ENCODE measurements at regions not wholly inside any gene's neighbourhood (a gene's known extent, or its start where the extent isn't known, plus 50 kb on each side); places are given as distances from the start of the nearest gene placed in this dataset.

DNA sequence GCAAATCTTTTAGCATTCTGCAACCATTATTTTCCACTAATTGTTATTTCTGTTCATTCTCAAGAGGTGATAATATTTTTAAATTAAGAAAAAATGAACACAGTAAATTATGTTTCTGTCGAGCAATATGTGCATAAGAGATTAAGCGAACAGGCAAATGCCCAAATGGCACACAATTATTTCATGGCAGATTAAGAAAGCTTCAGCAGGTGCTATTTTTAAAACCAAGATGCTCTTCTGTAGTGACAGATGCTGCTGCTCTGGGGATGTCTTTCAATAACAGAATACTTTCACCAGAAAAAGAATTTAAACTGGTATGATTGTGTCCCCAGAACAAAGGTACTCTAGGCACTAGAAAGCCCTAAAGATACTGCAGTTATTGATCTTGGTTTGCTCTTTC is 412.7 kb upstream of the SORCS1 start:
- H3K4me3 Mint-ChIP-seq = no peak overlapping the region
- H3K9me3 Mint-ChIP-seq (ENCODE audit: low read depth) = peaks cover 9% of the 10 kb centered on the region
- H3K27ac Mint-ChIP-seq = no peak overlapping the region
- no peaks in the 10 kb centered on the region for H3K4me1 Mint-ChIP-seq (ENCODE audit: low read depth)
- no peaks in the 10 kb centered on the region for H3K27me3 Mint-ChIP-seq
- no peaks in the 10 kb centered on the region for H3K36me3 Mint-ChIP-seq

DNA sequence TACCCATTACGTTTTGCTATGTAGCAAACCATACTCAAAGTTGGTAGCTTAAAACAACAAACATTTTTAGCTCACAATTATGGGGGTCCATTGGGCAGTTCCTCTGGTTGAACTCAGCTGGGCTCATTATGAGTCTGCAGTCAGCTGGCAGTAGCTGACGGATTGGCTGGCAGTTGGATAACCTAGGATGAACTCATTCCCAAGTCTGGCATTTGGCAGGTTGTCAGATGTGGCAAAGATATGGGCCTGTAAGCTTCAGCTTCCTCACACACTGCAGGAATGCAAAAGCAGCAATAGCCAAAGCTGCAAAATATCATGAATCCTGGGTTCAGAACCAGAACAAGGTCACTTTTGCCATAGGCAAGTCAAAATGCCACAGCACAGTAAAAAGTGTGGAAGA is 412.2 kb upstream of the SORCS1 start:
- Mint-ChIP-seq H3K4me3 (no peak overlapping the region), H3K27ac (no peak overlapping the region), H3K36me3 (no peaks in the 10 kb centered on the region), H3K27me3 (no peaks in the 10 kb centered on the region), H3K9me3 (ENCODE audit: low read depth) (peaks cover 9% of the 10 kb centered on the region), H3K4me1 (ENCODE audit: low read depth) (no peaks in the 10 kb centered on the region)

DNA sequence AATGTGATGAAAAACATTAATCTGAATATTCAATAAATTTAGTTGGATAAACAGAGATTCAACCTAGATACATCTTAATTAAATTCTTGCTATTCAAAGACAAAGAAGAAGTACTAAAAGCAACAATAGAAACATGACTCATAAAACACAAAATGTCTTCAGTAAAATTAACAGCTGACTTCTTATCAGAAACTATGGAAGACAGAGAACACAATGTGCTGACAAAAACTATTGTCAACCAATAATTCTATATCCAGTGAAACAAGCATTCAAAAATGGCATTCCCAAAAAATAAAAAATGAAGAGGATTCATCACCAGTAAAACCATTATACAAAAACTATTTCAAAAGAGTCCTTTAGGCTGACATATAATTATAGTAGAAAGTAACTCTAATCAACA is 400.5 kb upstream of the SORCS1 start:
- Mint-ChIP-seq H3K9me3 (ENCODE audit: low read depth) (peaks cover 26% of the 10 kb centered on the region), H3K4me1 (ENCODE audit: low read depth) (no peaks in the 10 kb centered on the region), H3K27ac (no peak overlapping the region), H3K27me3 (no peaks in the 10 kb centered on the region), H3K36me3 (no peaks in the 10 kb centered on the region), H3K4me3 (no peak overlapping the region)

DNA sequence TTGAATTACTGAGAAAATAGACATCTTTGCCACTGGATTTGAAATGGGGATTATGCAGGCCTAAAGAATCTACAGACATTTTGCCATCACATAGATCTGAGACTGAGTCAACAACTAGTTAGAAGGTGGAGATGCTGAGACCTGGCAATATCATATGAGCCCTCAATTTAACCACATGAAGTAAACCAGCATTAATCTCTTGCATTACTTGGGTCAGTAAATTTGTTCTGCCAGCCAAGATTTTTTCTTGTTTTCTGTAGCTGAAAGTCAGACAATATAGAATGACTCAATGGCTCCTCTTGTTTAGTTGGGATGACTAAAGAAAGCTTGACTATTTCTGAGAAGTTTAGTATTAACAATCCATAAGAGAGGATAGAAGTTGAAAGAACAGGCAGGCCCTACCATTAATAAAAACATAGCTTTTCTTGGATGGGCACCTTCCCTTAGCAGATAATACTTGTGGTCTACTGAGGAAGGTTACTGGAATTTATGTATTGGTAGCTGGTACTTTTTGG is 396.7 kb upstream of the SORCS1 start:
- H3K4me3 Mint-ChIP-seq = no peak overlapping the region
- no peaks in the 10 kb centered on the region for H3K27me3 Mint-ChIP-seq
- no peaks in the 10 kb centered on the region for H3K36me3 Mint-ChIP-seq
- H3K4me1 Mint-ChIP-seq (ENCODE audit: low read depth) = no peaks in the 10 kb centered on the region
- no peak overlapping the region for H3K27ac Mint-ChIP-seq
- peaks cover 26% of the 10 kb centered on the region for H3K9me3 Mint-ChIP-seq (ENCODE audit: low read depth)

DNA sequence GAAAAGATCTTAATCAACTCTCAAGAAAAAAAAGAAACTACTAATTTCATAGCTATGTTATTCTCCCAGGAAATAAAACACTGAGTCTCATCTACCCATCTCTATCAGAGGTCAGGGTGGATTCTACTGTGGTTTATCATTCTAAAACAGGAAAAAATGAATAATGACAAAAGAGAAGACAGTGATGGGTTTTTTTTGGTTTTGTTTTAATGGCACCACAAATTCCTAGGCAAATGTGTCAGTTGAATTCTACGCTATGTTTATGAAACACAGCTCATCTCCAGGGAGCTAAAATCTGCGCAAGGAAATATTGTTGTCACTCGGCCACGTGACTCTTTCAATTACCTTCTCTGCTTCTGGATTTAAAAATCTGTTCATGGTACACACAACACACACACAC is 393.4 kb upstream of the SORCS1 start:
- H3K27me3 Mint-ChIP-seq = no peaks in the 10 kb centered on the region
- H3K27ac Mint-ChIP-seq = no peak overlapping the region
- H3K4me1 Mint-ChIP-seq (ENCODE audit: low read depth) = no peaks in the 10 kb centered on the region
- no peak overlapping the region for H3K4me3 Mint-ChIP-seq
- H3K9me3 Mint-ChIP-seq (ENCODE audit: low read depth) = peaks cover 20% of the 10 kb centered on the region
- no peaks in the 10 kb centered on the region for H3K36me3 Mint-ChIP-seq

DNA sequence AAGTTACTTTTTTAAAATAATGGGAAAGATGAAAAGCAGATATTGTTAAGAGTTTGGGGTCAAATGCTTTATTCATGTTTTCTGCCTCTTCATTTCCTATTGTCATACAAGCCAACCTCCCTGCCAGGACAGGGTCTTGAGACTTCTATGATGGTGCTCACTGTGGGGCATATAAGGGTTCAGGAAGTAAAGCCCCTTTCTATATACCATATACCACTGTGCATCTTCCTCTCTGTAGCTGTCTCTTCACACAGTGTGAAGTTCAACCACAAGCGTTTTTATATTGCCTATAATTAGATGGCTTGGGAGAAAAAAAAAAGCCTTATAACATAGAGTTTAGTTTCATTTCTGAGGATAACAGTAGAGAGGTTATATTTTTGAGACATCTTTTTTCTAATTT is 389.8 kb upstream of the SORCS1 start:
- H3K27ac Mint-ChIP-seq = no peak overlapping the region
- peaks cover 12% of the 10 kb centered on the region for H3K9me3 Mint-ChIP-seq (ENCODE audit: low read depth)
- no peaks in the 10 kb centered on the region for H3K27me3 Mint-ChIP-seq
- no peaks in the 10 kb centered on the region for H3K36me3 Mint-ChIP-seq
- H3K4me1 Mint-ChIP-seq (ENCODE audit: low read depth) = no peaks in the 10 kb centered on the region
- H3K4me3 Mint-ChIP-seq = no peak overlapping the region

DNA sequence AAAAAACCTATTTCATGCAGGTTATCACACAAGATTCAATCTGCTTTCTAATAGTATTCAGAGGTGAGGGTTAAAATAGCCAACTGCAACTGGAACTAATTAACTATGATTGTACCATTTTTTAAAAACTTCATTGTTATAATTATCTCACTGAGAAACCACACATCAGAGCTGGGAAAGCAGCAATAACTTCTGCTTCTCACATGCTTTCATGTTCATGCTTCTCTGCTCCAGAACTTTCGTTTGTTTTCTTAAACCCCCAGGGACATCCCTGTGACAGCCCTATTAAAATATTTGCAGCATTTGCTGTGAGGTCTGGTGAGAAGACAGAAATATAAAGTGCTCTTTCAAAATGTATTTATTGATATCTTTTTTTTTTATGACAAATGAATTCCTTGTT is 389.0 kb upstream of the SORCS1 start:
- Mint-ChIP-seq H3K27me3 (no peaks in the 10 kb centered on the region), H3K9me3 (ENCODE audit: low read depth) (peaks cover 12% of the 10 kb centered on the region), H3K4me3 (no peak overlapping the region), H3K27ac (no peak overlapping the region), H3K4me1 (ENCODE audit: low read depth) (no peaks in the 10 kb centered on the region), H3K36me3 (no peaks in the 10 kb centered on the region)

DNA sequence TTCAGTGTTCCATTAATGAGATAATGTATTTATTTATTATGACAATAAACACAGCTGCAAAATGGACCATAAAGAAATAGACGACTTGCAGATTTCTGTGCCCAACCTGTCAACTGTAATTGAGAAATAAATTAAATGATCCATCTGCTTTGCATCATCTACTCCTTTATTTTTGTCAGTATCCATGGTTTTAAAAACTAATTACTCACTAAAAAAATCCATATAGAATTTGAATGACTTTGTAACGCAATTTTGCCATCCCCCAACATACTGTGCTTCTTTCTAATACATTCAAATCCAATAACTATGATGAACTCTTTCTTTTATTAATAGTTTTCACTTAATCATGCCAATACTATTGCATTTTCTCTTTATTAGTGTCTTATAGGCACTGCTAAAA is 388.5 kb upstream of the SORCS1 start:
- Mint-ChIP-seq H3K4me3 (no peak overlapping the region), H3K27ac (no peak overlapping the region), H3K36me3 (no peaks in the 10 kb centered on the region), H3K9me3 (ENCODE audit: low read depth) (peaks cover 9% of the 10 kb centered on the region), H3K27me3 (no peaks in the 10 kb centered on the region), H3K4me1 (ENCODE audit: low read depth) (no peaks in the 10 kb centered on the region)

DNA sequence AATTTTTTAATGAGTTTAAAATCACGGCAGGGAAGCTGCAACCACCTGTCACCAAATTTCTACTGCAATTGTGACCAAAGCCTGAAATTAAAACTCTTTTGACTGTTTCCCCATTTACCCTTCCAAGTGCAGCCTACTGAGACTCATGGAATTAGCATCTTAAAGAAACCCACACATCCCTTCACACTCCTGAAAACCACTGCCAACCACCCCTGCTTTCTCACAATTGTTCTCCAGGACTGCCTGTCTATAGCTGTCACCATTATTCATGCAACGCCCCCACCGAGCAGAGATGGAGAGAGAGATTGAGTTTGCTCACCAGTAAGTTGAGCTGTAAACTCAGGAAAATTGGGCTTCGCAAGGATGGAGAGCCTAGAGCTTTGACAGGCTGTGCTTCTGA is 383.8 kb upstream of the SORCS1 start:
- Mint-ChIP-seq H3K27me3 (no peaks in the 10 kb centered on the region), H3K9me3 (ENCODE audit: low read depth) (peaks cover 8% of the 10 kb centered on the region), H3K27ac (no peak overlapping the region), H3K4me1 (ENCODE audit: low read depth) (no peaks in the 10 kb centered on the region), H3K4me3 (no peak overlapping the region), H3K36me3 (no peaks in the 10 kb centered on the region)

DNA sequence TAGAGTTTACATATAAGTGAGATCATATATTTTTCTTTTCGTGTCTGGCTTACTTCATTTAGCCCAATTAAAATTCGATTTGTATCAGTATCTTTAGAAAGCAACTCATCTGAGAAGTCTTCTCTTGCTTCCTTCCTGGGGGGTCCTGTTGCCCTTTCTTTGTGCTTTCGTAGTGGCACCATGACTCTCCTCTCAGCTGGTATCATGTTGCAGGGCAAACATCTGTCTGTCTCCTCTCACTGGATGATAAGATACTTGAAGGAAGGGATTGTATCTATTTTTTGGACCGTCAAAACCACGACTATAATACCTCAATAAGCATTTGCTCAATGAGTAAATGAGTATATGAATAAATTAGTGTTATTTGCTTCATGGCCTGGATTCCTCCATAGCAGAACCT is 382.5 kb upstream of the SORCS1 start:
- Mint-ChIP-seq H3K36me3 (no peaks in the 10 kb centered on the region), H3K27me3 (no peaks in the 10 kb centered on the region), H3K4me1 (ENCODE audit: low read depth) (no peaks in the 10 kb centered on the region), H3K9me3 (ENCODE audit: low read depth) (peaks cover 8% of the 10 kb centered on the region), H3K27ac (no peak overlapping the region), H3K4me3 (no peak overlapping the region)

DNA sequence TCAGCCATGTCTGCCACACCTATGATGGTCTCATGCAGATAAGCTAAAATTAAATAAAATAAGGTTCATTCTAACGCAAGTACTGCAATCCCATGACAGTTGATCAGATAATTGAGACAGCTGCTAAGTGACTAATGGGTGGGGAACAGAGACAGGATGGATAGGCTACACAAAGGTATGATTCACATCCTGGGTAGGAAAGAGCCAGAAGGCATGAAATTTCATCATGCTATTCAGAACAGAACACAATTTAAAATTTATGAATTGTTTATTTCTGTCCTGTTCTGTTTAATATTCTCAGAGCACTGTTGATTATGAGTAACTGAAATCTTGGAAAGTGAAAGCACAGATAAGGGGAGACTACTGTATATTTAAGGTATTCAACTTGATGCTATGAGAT is 381.8 kb upstream of the SORCS1 start:
- Mint-ChIP-seq H3K4me3 (no peak overlapping the region), H3K9me3 (ENCODE audit: low read depth) (peaks cover 8% of the 10 kb centered on the region), H3K36me3 (no peaks in the 10 kb centered on the region), H3K27ac (no peak overlapping the region), H3K27me3 (no peaks in the 10 kb centered on the region), H3K4me1 (ENCODE audit: low read depth) (no peaks in the 10 kb centered on the region)

DNA sequence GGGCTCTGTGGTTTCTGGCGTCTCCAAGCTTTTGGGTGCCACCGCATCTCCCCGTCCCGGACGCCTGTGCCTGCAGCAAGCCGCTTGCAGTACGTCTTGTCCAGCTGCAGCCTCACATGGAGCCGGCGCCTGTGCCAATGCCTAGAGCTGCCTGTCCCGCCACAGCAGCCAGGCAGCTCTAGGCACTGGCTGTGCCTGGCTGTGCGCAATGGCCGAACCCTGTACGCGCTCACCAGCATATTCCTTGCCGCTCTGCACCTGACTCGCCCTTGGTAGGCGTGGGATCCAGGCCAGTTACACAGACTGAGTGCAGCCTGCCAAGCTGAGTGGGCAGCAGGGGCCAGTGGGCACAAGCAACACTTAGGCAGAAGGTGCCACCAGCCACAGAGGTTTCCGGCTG is 381.2 kb upstream of the SORCS1 start:
- Mint-ChIP-seq H3K9me3 (ENCODE audit: low read depth) (peaks cover 11% of the 10 kb centered on the region), H3K4me3 (no peak overlapping the region), H3K27me3 (no peaks in the 10 kb centered on the region), H3K27ac (no peak overlapping the region), H3K36me3 (no peaks in the 10 kb centered on the region), H3K4me1 (ENCODE audit: low read depth) (no peaks in the 10 kb centered on the region)

DNA sequence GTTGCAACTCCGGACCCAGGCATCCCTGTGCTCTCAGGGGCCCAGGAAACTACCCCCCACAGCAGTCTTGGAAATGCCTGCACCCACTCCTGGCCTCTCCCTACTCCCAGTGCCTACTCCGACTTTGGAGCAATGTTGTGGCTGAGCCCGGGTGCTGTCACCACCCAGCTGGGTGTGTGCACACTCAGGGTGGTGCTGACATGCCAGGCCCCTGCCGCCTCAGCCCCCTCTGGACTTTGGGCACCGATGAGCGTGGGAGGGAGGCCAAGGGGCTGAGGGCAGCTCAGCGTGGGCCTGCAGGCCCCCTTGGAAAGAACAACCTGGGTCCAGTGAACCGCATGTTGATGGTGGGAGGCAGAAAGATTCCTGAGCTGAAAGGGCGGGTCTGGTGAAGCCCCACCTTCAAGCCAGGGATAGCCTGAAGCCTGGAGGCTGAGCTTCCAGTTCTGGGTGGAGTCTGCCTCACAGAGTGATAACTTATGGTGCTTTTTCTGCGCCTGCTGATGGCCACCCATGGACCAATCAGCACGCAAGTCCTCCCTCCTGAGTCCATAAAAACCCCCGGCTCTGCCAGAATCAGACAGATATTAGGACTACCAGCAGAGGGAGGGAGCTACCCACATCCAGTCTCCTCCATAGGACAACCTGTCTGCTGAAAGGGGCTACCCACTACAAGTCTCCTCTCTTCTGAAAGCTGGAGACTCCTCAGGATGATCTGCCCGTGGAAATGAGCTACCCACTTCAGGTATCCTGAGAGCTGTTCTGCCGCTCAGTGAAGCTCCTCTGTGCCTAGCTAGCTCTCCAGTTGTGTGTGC is 380.4 kb upstream of the SORCS1 start:
- no peak overlapping the region for H3K27ac Mint-ChIP-seq

DNA sequence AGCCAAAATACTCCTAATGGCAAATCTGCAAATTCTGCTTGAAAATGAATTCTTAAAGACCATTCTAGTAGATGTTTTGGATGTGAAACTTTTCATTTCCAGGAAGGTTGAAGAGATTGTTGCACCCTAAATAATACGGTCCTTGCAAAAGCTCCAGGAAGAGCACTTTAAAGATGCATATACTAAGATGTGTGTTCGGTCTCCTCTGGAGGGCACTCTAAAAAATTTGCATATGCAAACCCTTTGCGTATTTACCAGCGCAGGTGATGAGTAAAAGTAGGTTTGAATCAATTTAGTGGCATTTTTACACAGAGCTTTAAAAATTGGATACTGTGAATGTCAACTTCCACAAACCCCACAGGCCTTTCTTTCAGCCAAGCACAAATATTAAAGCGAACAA is 378.1 kb upstream of the SORCS1 start:
- Mint-ChIP-seq H3K4me3 (no peak overlapping the region), H3K36me3 (no peaks in the 10 kb centered on the region), H3K4me1 (ENCODE audit: low read depth) (no peaks in the 10 kb centered on the region), H3K27ac (no peak overlapping the region), H3K27me3 (no peaks in the 10 kb centered on the region), H3K9me3 (ENCODE audit: low read depth) (peaks cover 6% of the 10 kb centered on the region)

More for the DNA sequence above, 380.4 kb upstream of the SORCS1 start:
- Mint-ChIP-seq H3K9me3 (ENCODE audit: low read depth) (peaks cover 11% of the 10 kb centered on the region), H3K4me1 (ENCODE audit: low read depth) (no peaks in the 10 kb centered on the region), H3K27me3 (no peaks in the 10 kb centered on the region), H3K36me3 (no peaks in the 10 kb centered on the region), H3K4me3 (no peak overlapping the region)

DNA sequence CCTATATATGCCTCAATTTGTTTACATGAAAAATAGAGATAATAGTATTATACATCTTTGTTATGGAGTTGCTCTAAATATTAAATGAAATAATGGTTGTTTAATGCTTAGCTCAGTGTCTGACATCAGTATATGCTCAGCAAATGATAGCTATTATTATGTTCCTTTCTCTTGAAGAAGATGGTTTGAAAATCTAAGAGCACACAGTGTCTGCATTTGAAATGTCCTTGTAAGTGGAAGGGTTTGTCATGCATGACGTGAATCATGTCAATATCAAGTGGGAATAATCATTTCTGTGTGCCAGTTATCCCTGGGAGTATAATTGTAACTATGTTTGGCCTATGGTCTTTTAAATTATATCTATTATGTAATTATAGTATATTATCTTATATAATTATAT is 377.5 kb upstream of the SORCS1 start:
- H3K27ac Mint-ChIP-seq = no peak overlapping the region
- H3K9me3 Mint-ChIP-seq (ENCODE audit: low read depth) = peaks cover 6% of the 10 kb centered on the region
- no peaks in the 10 kb centered on the region for H3K4me1 Mint-ChIP-seq (ENCODE audit: low read depth)
- no peaks in the 10 kb centered on the region for H3K27me3 Mint-ChIP-seq
- no peaks in the 10 kb centered on the region for H3K36me3 Mint-ChIP-seq
- no peak overlapping the region for H3K4me3 Mint-ChIP-seq

DNA sequence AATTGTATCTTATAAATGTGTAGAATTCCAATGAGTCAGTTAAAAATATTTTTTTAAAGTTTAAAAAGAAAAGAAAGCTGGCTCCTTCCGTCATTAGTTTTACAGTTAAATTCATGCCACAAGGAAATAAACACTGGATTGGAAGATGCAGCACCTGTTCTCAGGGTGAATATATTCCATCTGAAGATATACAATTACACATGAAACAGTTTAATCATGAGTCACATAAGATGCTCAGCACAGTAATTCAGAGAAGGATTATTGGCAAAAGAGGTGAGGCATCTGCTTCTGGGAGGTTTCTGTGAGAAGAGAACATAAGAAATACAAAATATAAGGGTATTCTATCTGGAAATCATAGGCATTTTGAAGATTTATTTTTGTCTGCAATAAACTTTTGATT is 376.5 kb upstream of the SORCS1 start:
- H3K4me3 Mint-ChIP-seq = no peak overlapping the region
- no peaks in the 10 kb centered on the region for H3K27me3 Mint-ChIP-seq
- no peak overlapping the region for H3K27ac Mint-ChIP-seq
- no peaks in the 10 kb centered on the region for H3K36me3 Mint-ChIP-seq
- H3K4me1 Mint-ChIP-seq (ENCODE audit: low read depth) = no peaks in the 10 kb centered on the region
- H3K9me3 Mint-ChIP-seq (ENCODE audit: low read depth) = peaks cover 3% of the 10 kb centered on the region
